HuH-7.5 (cell line): ENCODE measurements at regions not wholly inside any gene's neighbourhood (a gene's known extent, or its start where the extent isn't known, plus 50 kb on each side); places are given as distances from the start of the nearest gene placed in this dataset.

Experiments used
- DNase-seq: peaks from one replicate; pipeline ENCODE4 v3.0.0; 2011; ENCODE audit warnings: low spot score

DNA sequence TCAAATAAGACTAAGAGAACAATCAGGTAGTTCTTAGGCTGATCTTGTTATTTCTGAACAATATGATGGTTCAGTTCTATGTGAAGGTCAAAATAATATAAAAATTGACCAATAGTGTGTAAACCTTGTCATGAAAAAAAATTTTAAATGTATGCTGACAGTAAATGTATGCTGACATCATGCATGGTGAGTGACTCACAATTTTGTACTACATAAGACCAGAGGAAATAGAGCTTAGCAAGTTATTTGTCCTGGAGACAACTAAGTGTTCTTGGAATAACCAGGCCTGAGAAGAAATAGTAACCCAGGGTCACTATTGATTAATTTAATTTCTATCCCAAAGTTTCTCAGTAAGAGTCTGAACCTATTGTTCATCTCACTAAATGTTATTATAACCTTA, 182.2 kb upstream of the PCDH15 start:
- no peak for DNase-seq

DNA sequence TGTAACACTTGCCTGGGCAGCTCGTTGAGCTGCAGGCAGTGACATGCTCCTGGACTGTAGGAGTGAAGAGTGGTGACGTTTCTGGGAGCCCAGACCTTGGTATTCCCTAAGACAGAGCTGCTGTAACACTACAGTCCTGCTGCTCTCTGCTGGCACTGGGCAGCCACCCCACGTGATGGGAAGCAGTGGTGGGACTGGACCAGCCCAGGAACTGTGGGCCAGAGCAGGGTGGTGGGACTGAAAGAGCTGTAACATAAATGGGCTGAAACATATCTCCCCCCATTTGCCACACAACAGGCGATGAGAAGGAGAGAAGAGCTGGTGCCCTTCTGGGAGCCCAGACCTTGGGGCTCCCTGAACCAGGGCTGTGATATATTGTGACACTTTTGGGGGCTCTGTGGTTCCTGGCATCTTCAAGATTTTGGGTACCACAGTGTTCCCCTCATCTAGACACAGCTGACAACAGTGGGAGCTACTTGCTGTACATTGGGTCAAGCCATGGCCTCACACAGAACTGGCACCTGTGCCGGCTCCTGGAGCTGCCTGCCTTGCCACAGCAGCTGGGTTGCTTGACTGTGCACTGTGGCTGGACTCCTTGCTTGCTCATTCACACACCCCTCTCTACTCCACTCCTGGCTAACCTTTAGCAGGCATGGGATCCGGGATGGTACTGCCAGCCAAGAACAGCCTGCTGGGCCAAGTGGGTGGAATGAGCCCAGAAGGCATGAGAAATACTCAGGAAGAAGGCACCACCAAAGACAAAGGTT, 161.3 kb upstream of the PCDH15 start:
- no peak for DNase-seq

DNA sequence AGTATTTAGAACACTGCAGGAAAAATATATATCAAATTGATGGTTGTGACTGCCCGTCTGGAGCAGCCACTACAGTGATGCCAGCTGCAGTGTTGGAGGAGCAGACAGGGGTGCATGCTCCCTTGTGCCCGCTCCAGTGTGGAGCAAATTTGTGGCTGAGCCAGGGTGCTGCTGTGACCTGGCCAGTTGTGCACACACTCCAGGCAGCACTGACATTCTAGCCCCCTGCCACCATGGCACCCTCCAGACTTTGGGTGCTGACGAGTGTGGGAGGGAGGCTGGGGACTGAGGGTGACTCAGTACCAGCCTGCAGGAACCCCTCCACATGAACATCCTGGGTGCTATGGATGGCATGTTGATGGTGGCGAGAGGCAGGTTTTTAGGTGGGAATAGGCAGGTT, 160.0 kb upstream of the PCDH15 start:
- no peak for DNase-seq

DNA sequence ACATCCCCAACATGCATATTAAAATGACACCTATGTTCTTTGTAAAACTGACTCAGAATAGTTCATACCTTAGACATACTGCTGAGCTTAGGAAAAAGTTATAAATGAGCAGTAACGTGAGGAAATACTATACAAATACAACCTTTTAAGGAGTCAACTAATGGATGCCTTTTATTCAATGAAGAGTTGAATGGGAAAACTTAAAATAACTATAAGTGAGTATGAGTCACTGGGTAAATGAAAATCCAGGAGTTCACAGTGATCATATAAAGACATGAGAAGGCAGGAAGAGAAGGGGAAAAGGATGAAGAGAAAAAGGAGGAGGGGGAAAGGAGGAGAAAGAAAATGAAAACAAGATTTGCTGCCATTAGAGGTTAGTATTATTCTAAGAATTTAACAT, 157.8 kb upstream of the PCDH15 start:
- DNase-seq: no peak

DNA sequence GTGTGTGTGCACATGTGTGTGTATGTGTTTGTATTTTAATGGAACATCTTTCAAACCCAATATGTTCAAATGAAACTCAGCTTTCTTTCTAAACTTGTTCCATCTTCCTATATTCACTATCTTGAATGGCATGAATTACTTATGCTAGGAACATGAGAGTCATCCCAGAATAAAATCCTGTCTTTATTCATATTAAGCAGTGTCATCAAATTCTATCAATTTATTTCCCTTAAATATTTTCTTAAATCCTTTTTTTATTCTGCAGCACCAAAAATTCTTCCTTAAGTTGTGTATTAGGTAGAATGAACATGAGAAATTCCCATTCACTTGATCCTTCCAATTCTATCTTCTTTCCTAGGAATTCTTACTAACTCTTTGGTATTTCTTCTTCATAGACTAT, 146.6 kb upstream of the PCDH15 start:
- DNase-seq: no peak

DNA sequence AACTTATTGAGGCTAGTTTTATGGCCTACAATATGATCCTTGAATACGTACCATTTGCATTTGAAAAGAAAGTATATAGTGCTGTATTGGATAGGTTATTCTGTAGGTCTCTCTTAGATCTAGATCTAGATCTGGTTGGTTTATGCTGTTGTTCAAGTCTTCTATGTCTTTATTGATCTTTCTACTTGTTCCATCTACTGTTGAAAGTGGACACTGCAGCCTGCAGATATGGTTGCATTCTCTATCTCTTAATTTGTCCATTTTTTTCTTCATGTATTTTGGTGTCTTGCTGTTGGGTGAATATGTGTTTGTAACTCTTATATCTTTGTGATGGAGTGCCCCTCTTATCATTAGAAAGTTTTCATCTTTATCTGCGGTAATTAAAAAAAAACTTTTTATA, 139.4 kb upstream of the PCDH15 start:
- no peak for DNase-seq

DNA sequence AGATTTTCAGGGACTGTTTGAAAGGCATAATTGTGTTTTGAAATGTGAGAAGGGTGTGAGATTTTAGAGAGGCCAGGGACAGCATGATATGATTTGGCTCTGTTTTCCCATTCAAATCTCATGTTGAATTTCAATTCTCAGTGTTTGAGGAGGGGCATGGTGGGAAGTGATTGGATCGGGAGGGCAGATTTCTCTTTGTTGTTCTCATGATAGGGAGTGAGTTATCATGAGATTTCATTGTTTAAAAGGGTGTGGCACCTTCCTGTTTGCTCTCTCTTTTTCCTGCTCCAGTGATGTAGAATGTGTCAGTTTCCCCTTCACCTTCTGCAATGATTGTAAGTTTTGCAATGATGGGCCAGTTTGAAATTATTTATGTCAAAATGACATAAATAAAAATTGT, 113.0 kb upstream of the PCDH15 start:
- no peak for DNase-seq

DNA sequence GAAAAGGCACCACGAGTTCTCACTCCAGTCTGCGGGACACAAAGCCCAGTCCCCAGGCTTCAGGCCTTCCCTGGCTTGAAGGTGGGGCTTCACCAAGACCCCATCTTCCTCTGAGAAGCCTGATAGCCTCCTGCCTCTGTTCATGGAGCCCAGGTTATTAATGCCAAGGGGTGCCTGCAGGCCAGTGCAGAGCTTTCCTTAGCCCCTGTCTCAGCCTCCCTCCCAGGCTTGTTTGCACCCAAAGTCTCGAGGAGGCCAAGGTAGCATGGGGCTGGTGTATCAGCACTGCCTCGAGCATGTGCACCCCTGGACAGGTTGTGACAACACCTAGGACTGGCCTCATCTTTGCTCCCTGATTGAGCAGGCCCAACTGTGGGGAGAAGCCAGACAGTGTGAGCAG, 108.1 kb upstream of the PCDH15 start:
- no peak for DNase-seq

DNA sequence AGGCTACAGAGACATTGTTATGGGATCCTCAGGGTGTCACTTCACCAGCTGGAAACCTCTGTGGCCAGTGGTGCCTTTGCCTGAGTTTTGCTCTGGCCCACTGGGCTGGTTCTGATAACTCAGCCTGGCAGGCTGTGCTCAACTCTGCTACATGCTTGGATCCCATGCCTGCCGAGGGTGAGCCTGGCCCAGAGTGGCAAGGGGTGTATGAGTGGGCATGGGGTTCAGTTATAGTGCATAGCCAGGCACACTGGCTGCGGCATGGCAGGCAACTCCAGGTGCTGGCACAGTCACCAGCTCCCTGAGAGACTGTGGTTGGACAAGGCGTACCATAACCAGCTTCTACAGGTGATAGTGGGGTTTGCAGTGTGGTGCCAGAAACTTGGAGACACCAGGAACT, 107.0 kb upstream of the PCDH15 start:
- no peak for DNase-seq

DNA sequence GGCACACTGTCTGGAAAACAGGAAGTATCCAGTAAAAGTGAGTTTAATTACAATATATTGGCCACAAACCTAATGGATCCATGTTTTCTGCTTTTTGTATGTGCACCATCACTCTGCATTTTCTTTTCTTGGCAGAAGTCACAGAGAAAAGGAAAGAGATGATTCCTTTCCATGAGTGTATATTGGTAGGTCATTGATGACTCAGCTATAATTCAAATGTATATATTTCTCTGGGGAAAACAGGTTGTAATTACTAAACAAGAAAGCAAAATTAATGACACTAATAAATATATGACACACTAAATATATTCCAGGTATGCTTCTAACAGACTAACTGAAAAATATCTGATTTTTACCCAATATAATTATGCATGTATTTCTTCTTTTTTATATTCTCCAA, 105.9 kb upstream of the PCDH15 start:
- DNase-seq: no peak

DNA sequence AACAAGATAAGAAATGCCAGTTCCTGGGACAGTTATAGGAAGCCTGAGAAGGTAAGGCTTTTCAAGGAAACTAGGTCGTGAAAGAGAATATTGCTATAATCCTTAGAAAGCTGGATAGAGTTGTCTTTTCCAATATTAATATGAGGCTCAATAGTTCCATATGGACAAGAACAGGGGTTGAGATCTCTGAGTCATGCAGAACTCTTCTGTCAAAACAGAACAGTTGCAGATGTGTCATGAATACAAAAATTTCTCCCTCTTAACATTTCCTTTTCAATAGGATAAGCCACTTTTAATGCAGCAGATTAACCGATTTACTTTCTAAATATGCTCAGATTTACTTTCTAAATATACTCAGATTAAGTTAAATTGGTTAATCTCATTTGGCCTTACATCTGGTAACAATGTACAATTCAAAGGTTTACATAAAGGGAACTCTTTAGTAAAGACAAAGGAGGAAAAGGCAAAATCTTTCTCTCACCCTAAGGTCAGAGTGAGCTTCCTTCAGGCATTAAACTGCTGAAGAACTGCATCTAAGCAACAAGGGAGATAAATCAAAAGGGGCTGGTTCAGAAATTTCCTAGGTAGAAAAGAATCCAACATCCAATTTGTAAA, 104.7 kb upstream of the PCDH15 start:
- DNase-seq: no peak

DNA sequence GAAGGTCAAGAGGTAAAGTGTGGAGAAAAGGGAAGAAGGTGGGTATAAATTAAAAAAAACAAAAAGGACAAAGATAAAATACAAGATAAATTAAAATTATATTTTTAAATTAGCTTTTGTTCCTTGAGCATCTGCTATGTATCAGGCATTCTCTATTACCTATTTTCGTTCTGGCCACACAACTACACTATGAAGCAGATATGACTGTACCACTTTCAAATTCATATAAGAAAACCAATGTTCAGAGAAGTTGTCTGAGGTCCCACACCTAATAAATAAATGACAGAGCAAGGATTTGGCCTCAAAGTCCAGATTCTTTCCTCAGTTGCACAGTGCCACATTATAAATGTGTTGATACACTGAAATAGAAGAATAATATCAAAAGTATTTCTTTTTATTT, 103.8 kb upstream of the PCDH15 start:
- no peak for DNase-seq

DNA sequence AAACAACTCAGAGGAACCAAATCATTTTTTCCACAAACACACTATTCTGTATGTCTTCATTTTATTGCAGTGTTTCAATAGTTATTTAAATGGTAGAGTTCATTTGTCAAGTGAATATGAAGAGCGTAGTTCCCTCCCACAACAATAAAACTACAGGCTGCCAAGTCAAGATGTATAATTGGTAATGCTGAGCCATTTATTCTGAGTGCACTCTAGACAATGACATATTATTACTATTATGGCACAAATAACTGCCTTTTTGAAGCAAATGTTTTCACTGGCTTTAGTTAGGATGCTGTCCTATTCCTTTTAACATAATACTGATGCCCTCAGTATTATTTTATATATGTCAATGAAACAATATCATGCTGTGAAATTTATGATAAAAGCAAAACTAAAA, 102.7 kb upstream of the PCDH15 start:
- DNase-seq: no peak

DNA sequence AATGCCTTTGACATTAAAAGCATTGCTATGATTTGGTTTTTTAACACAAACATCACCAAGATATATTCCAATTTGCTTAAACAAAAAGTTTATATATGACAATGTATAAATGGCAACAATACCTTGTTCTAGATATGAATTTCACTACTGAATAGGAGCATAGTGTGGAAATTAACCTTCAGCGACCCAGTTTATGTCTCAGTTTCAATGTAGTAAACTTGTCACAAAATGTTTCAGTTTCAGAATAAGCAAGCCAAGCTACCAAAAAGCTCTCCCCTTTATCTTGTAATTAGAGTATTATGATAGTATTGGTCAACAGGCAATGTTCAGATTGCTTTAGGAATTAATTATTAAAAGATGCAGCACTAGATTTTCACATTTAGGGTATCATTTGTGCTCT, 99.6 kb upstream of the PCDH15 start:
- DNase-seq: no peak

DNA sequence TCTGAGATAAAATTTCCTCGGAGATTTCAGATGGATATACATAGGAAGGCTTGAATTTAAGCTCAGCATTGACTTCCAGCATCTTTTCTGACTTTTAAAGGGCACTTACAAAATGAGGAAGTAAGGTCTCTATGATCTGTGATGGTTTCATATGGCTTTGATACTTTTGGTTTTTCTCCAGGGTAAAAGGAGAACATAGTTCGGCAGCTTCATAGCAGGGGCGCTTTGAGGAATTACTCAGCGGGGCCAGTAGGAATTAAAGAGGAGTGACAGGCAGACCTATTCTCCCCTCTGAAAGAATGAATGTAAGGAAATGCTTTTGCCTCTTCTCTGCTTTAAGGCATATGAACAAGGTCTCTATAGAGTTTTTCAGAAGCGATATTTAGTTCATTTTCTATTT, 80.0 kb upstream of the PCDH15 start:
- DNase-seq: no peak

DNA sequence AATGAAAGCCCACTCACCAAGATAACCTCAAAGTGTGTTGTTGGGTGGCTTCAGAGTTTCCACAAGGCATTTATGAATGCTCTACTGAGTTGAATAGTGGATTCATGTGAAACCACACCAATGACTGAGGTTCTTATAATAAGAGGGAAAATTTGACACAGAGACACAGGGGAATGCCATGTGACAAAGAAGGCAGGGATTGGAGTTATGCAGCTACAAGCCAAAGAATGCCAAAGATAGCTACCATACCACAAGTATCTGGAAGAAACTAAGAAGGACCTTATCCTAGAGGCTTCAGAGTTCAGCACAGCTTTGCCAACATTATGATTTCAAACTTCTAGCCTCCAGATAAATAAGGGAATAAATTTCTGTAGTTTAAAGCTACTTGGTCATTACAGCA, 68.0 kb upstream of the PCDH15 start:
- no peak for DNase-seq

DNA sequence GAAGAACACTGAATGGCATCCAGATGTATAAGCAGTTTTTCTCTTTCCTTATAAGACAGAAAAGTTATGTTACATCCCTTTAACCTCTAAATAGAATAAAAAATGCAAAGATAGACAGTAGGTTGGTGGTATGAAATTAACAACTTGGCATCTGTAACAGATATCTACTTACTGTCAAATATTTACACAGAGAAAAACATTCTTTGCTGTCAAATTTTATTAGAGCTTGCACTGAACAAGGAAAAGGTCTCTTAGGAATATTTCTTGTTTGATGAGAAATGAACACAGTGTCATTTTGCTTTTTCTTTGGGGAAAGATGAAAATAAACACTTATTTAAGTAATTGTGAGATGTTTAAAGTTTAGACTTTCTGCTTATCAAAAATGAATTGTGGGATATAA, 65.6 kb upstream of the PCDH15 start:
- no peak for DNase-seq

DNA sequence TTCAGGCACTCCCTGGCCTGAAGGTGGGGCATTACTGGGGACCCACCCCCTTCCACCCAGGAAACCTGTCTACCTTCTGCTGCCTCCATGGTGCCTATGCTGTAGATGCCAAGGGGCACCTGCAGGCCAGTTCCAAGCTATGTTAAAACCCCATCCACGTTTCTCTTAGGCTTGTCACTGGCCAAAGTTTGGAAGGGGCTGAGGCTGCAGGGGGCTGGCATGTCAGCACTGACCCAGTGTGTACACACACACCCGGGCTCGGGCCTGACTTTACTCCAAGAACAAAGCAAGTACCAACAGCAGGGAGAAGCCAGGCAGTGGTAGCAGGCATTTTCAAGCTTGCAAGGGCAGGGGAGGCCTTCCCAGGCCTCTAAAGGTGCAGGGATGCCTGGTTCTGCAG, 53.8 kb upstream of the PCDH15 start:
- DNase-seq: no peak

DNA sequence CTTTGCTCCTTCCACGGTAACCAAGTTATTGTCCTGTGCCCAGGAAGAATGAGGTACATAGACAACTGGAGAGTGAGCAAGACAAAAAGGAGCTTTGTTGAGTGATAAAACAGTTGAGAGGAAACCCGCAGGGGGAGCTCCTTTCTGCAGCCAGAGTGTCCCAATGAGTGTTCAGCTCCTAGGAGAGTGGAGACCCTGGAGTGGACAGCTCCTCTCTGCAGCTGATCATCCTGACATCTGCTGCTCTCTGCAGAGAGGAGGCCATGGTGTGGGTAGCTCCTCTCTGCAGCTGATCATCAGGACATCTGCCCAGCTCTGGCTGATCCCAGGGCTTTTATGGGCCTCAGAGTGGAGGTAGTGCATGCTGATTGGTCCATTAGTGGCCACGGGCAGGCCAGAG, 53.4 kb upstream of the PCDH15 start:
- no peak for DNase-seq

DNA sequence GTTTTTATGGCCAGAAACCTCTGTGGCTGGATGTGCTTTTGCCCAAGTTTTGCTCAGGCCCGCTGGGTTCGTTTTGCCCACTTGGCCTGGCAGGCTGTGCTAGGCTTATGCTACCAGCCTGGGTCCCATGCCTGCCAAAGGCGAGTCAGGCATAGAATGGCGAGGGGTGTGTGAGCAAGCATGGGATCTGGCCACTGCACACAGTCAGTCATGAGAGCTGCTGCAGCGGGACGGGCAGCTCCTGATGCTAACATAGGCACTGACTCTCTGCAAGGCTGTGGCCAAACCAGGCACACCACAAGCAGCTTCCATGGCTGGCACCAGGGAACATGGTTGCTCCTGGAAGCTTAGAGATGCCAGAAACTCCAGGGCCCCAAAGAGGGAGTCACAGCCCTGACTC, 52.9 kb upstream of the PCDH15 start:
- DNase-seq: no peak
